T-cell (primary cell): ENCODE measurements at regions not wholly inside any gene's neighbourhood (a gene's known extent, or its start where the extent isn't known, plus 50 kb on each side); places are given as distances from the start of the nearest gene placed in this dataset.
"Not testable (repeated sequence)": the region's sequence is repeated elsewhere in the genome, so short reads cannot be mapped to it uniquely, and the experiment has no call there.

Experiments
- ATAC-seq, 4 experiments: fragments of 200-7000 bp in 3 of 4; fragments of 150-1000 bp in 1 of 4; cut with Tn5 transposase; replicated peaks in 1 of 4; 1 replicate in 3 of 4; 2 replicates in 1 of 4; pipeline ENCODE4 v1.10.0; 2021; ENCODE audit warnings: moderate library complexity in 3 of 4, mild to moderate bottlenecking in 2 of 4, moderate number of reproducible peaks in 1 of 4
- CTCF ChIA-PET, 2 donors: fragments of 300-600 bp; sonication (Branson Sonifier 250); formaldehyde crosslinking; loops; one replicate each; lab custom pipeline; 2022; ENCODE audit warnings: antibody characterized with exemption in 2 of 2; lab: Charles Lee
- POLR2A ChIA-PET, 2 donors: fragments of 300-600 bp; sonication (Branson Sonifier 250); formaldehyde crosslinking; loops; one replicate each; lab custom pipeline; 2022; ENCODE audit warnings: antibody characterized with exemption in 2 of 2; lab: Charles Lee
- DNase-seq, 35 experiments: peaks; one replicate each; pipeline versions ENCODE4 v3.0.0 to v3.0.0-alpha.2; 2013 to 2023
- H3K27ac ChIP-seq: one replicate; pipeline ENCODE4 v1.5.1; 2013; ENCODE audit warnings: low read length
- H3K27me3 ChIP-seq, 2 experiments: replicated peaks in 1 of 2; 1 replicate in 1 of 2; 2 replicates in 1 of 2; pipeline versions ENCODE4 v1.6.1 to v1.7.0; 2013; ENCODE audit warnings: low read length in 1 of 2, mixed read lengths in 1 of 2; ENCODE audit not compliant: control insufficient read depth in 2 of 2, insufficient read depth in 2 of 2; ENCODE audit errors: extremely low read depth in 1 of 2
- H3K36me3 ChIP-seq, 2 donors: 1 replicate in 1 of 2; 2 replicates in 1 of 2; pipeline versions ENCODE4 v1.6.1 to v1.7.0; 2013; ENCODE audit warnings: low read length in 1 of 2; ENCODE audit not compliant: control insufficient read depth in 2 of 2, insufficient read depth in 1 of 2; ENCODE audit errors: extremely low read depth in 1 of 2
- H3K4me1 ChIP-seq, 2 experiments: 1 replicate in 1 of 2; 2 replicates in 1 of 2; pipeline versions ENCODE4 v1.6.1 to v1.7.0; 2013; ENCODE audit warnings: low read length in 2 of 2, mixed read lengths in 1 of 2; ENCODE audit not compliant: insufficient read depth in 2 of 2, control insufficient read depth in 1 of 2; ENCODE audit errors: extremely low read depth in 1 of 2
- H3K4me3 ChIP-seq, 2 donors: 1 replicate in 1 of 2; 2 replicates in 1 of 2; pipeline versions ENCODE4 v1.5.1 to v1.7.0; 2013; ENCODE audit warnings: mild to moderate bottlenecking in 2 of 2, low read length in 1 of 2, moderate library complexity in 1 of 2; ENCODE audit not compliant: control insufficient read depth in 1 of 2; ENCODE audit errors: extremely low read depth in 1 of 2
- H3K9me3 ChIP-seq: 2 replicates; pipeline ENCODE4 v1.7.0; 2013
- H3K27ac Mint-ChIP-seq, 2 donors: one replicate each; pipeline ENCODE4 v1.8.0; 2020 to 2021; ENCODE audit warnings: mild to moderate bottlenecking in 2 of 2, mixed read lengths in 2 of 2
- H3K27me3 Mint-ChIP-seq, 2 donors: one replicate each; pipeline ENCODE4 v1.8.0; 2021 to 2022; ENCODE audit warnings: mixed read lengths in 2 of 2
- H3K36me3 Mint-ChIP-seq: one replicate; pipeline ENCODE4 v1.8.0; 2021; ENCODE audit warnings: mixed read lengths
- H3K4me1 Mint-ChIP-seq, 3 donors: one replicate each; pipeline ENCODE4 v1.8.0; 2020 to 2022; ENCODE audit warnings: mixed read lengths in 3 of 3, mild to moderate bottlenecking in 1 of 3
- H3K4me3 Mint-ChIP-seq, 3 donors: one replicate each; pipeline ENCODE4 v1.8.0; 2020 to 2022; ENCODE audit warnings: mild to moderate bottlenecking in 3 of 3, mixed read lengths in 3 of 3, moderate library complexity in 3 of 3
- H3K9me3 Mint-ChIP-seq, 3 donors: one replicate each; pipeline ENCODE4 v1.8.0; 2020 to 2022; ENCODE audit warnings: mixed read lengths in 3 of 3
- WGBS: methylation state at CpG from one replicate; pipeline ENCODE4 v1.1.5; 2013; ENCODE audit warnings: missing lambda C conversion rate; ENCODE audit not compliant: insufficient coverage; 5-methylcytosine and 5-hydroxymethylcytosine counted together

- H3K36me3 ChIP-seq: no peaks in the 10 kb centered on the region
- no peak overlapping the region for H3K27ac ChIP-seq
- peak in 3 of 4 experiments; percentile 69 to 88 (median 78) for ATAC-seq
- peaks cover 7 to 9% of the 10 kb centered on the region in 2 donors for H3K27me3 Mint-ChIP-seq
- no peaks in the 10 kb centered on the region for H3K36me3 Mint-ChIP-seq
- ChIA-PET POLR2A (interaction anchor here in 1 of 2 donors (0.7 kb wide), 1 partner anchor 303 kb away, joined by 13 read pairs; no protein-coding TSS in a partner anchor), CTCF (interaction anchor here (0.6 to 1.5 kb wide), 18 partner anchors 8 to 1353 kb away, joined by 3 to 9 read pairs (median 4); partner anchors contain the start of gene RASL11A (in 1 of the 2))
- no peaks in the 10 kb centered on the region for H3K9me3 Mint-ChIP-seq
- no peak overlapping the region for H3K4me3 Mint-ChIP-seq
- H3K27me3 ChIP-seq: peaks cover 0 to 37% of the 10 kb centered on the region in 2 experiments
- no peak overlapping the region for H3K4me3 ChIP-seq
- H3K27ac Mint-ChIP-seq: no peak overlapping the region
- 20% methylated on average over 4 of the region's 6 CpGs for WGBS
- peak in 33 of 35 experiments; percentile 7 to 65 (median 32) for DNase-seq
- H3K4me1 ChIP-seq: no peaks in the 10 kb centered on the region
- H3K9me3 ChIP-seq: no peaks in the 10 kb centered on the region
- peaks cover 0 to 3% (median 3%) of the 10 kb centered on the region in 3 donors for H3K4me1 Mint-ChIP-seq
These were observed 68.7 kb downstream of the RASL11A start for GRCh38 chr13:27339299-27339698.

GRCh38 chr13:27341616-27342015, 71.0 kb downstream of the RASL11A start:
- H3K9me3 Mint-ChIP-seq: no peaks in the 10 kb centered on the region
- DNase-seq (no peak), ATAC-seq (no peak)
- H3K27me3 Mint-ChIP-seq: peaks cover 12 to 27% of the 10 kb centered on the region in 2 donors
- no peak overlapping the region for H3K27ac Mint-ChIP-seq
- H3K27me3 ChIP-seq: peaks cover 0 to 36% of the 10 kb centered on the region in 2 experiments
- no peaks in the 10 kb centered on the region for H3K36me3 ChIP-seq
- no peak overlapping the region for H3K4me3 Mint-ChIP-seq
- no peak overlapping the region for H3K4me3 ChIP-seq
- no peaks in the 10 kb centered on the region for H3K36me3 Mint-ChIP-seq
- no peaks in the 10 kb centered on the region for H3K9me3 ChIP-seq
- H3K4me1 ChIP-seq: no peaks in the 10 kb centered on the region
- POLR2A ChIA-PET: no interaction called here
- CTCF ChIA-PET: no interaction called here
- peaks cover 0 to 3% (median 3%) of the 10 kb centered on the region in 3 donors for H3K4me1 Mint-ChIP-seq
- no peak overlapping the region for H3K27ac ChIP-seq
- WGBS: no CpG with 5 or more reads among the region's 6 CpGs

- Mint-ChIP-seq H3K9me3 (no peaks in the 10 kb centered on the region), H3K4me1 (no peaks in the 10 kb centered on the region), H3K27me3 (peaks cover 25 to 33% of the 10 kb centered on the region in 2 donors), H3K36me3 (no peaks in the 10 kb centered on the region), H3K27ac (no peak overlapping the region), H3K4me3 (no peak overlapping the region)
- Histone ChIP-seq H3K27ac (no peak overlapping the region), H3K27me3 (peaks cover 0 to 31% of the 10 kb centered on the region in 2 experiments), H3K9me3 (no peaks in the 10 kb centered on the region), H3K36me3 (no peaks in the 10 kb centered on the region), H3K4me3 (no peak overlapping the region), H3K4me1 (no peaks in the 10 kb centered on the region)
- WGBS: 60% methylated on average over 1 of the region's 13 CpGs
- no peak for DNase-seq
- ChIA-PET CTCF (interaction anchor here (0.8 to 1.8 kb wide), 2 partner anchors 10 to 12 kb away, joined by 4 read pairs; no protein-coding TSS in a partner anchor), POLR2A (no interaction called here)
- no peak for ATAC-seq
These were observed 76.7 kb downstream of the RASL11A start for GRCh38 chr13:27347211-27347772.

- no peak for ATAC-seq
- peaks cover 0 to 27% of the 10 kb centered on the region in 2 experiments for H3K27me3 ChIP-seq
- Mint-ChIP-seq H3K9me3 (no peaks in the 10 kb centered on the region), H3K27ac (no peak overlapping the region), H3K4me3 (no peak overlapping the region), H3K36me3 (no peaks in the 10 kb centered on the region), H3K4me1 (peaks cover 0 to 6% (median 5%) of the 10 kb centered on the region in 3 donors), H3K27me3 (peaks cover 21 to 33% of the 10 kb centered on the region in 2 donors)
- no peak overlapping the region for H3K4me3 ChIP-seq
- H3K27ac ChIP-seq: no peak overlapping the region
- H3K4me1 ChIP-seq: peaks cover 0 to 6% of the 10 kb centered on the region in 2 experiments
- no peaks in the 10 kb centered on the region for H3K36me3 ChIP-seq
- CTCF ChIA-PET: interaction anchor here (0.9 to 1.8 kb wide), 4 partner anchors 10 to 363 kb away, joined by 3 to 5 read pairs (median 4); no protein-coding TSS in a partner anchor
- POLR2A ChIA-PET: no interaction called here
- DNase-seq: no peak
- 44% methylated on average over 3 of the region's 6 CpGs for WGBS
- H3K9me3 ChIP-seq: no peaks in the 10 kb centered on the region
These were observed 76.0 kb upstream of the GTF3A start for GRCh38 chr13:27348461-27348860.

- H3K27ac Mint-ChIP-seq: no peak overlapping the region
These were observed 75.0 kb upstream of the GTF3A start for GRCh38 chr13:27349458-27349857.

GRCh38 chr13:27350825-27351224, 73.6 kb upstream of the GTF3A start:
- ATAC-seq, DNase-seq, H3K27ac ChIP-seq, H3K36me3 Mint-ChIP-seq, H3K4me3 ChIP-seq, H3K4me1 ChIP-seq, H3K36me3 ChIP-seq, H3K9me3 ChIP-seq, H3K4me1 Mint-ChIP-seq, POLR2A ChIA-PET, H3K9me3 Mint-ChIP-seq, H3K4me3 Mint-ChIP-seq, H3K27ac Mint-ChIP-seq: not testable (repeated sequence)
- peaks cover 0 to 32% of the 10 kb centered on the region in 2 experiments for H3K27me3 ChIP-seq
- WGBS: 90% methylated on average over 3 of the region's 6 CpGs
- CTCF ChIA-PET: interaction anchor here (0.6 to 1.2 kb wide), 4 partner anchors 8 to 366 kb away, joined by 3 to 4 read pairs (median 3); no protein-coding TSS in a partner anchor
- peaks cover 13 to 15% of the 10 kb centered on the region in 2 donors for H3K27me3 Mint-ChIP-seq

More at GRCh38 chr13:27349458-27349857, 75.0 kb upstream of the GTF3A start:
- Mint-ChIP-seq H3K9me3 (no peaks in the 10 kb centered on the region), H3K27me3 (peaks cover 20 to 27% of the 10 kb centered on the region in 2 donors), H3K36me3 (no peaks in the 10 kb centered on the region), H3K4me1 (peaks cover 0 to 10% (median 5%) of the 10 kb centered on the region in 3 donors), H3K4me3 (no peak overlapping the region)
- ChIA-PET POLR2A (interaction anchor here in 1 of 2 donors (0.5 to 1.0 kb wide), 2 partner anchors 378 to 511 kb away, joined by 3 read pairs; no protein-coding TSS in a partner anchor), CTCF (interaction anchor here (0.5 to 1.4 kb wide), 7 partner anchors 9 to 330 kb away, joined by 3 to 5 read pairs (median 3); no protein-coding TSS in a partner anchor)
- no peak overlapping the region for H3K27ac ChIP-seq
- H3K9me3 ChIP-seq: no peaks in the 10 kb centered on the region
- DNase-seq: no peak
- H3K27me3 ChIP-seq: peaks cover 0 to 27% of the 10 kb centered on the region in 2 experiments
- no peaks in the 10 kb centered on the region for H3K36me3 ChIP-seq
- H3K4me3 ChIP-seq: no peak overlapping the region
- WGBS: 65% methylated on average over 2 of the region's 3 CpGs
- no peak for ATAC-seq
- peaks cover 0 to 6% of the 10 kb centered on the region in 2 experiments for H3K4me1 ChIP-seq
